ENCODE measurements at regions not wholly inside any gene's neighbourhood (a gene's known extent, or its start where the extent isn't known, plus 50 kb on each side); places are given as distances from the start of the nearest gene placed in this dataset.
"Not testable (repeated sequence)": the region's sequence is repeated elsewhere in the genome, so short reads cannot be mapped to it uniquely, and the experiment has no call there.

- not testable (repeated sequence) for H3K27me3 Mint-ChIP-seq; DNase-seq (ENCODE audit: low spot score in 2 of 2)
Observed at GRCh38 chr1:53182-53581, 398.3 kb downstream of the OR4F29 start.

GRCh38 chr1:41965-42466 is 409.5 kb downstream of the OR4F29 start:
- H3K9me3 Mint-ChIP-seq; ATAC-seq (ENCODE audit: low read depth); H3K4me1 Mint-ChIP-seq; H3K36me3 Mint-ChIP-seq; H3K4me3 Mint-ChIP-seq; H3K27ac Mint-ChIP-seq; DNase-seq (ENCODE audit: low spot score in 2 of 2); H3K27me3 Mint-ChIP-seq: not testable (repeated sequence)

More at GRCh38 chr1:53182-53581, 398.3 kb downstream of the OR4F29 start:
- not testable (repeated sequence) for H3K4me3 Mint-ChIP-seq; H3K4me1 Mint-ChIP-seq; H3K27ac Mint-ChIP-seq; ATAC-seq (ENCODE audit: low read depth); H3K9me3 Mint-ChIP-seq; H3K36me3 Mint-ChIP-seq

GRCh38 chr1:41197-41596 is 410.3 kb downstream of the OR4F29 start:
- H3K27ac Mint-ChIP-seq; H3K36me3 Mint-ChIP-seq; ATAC-seq (ENCODE audit: low read depth); H3K27me3 Mint-ChIP-seq; H3K4me3 Mint-ChIP-seq; H3K4me1 Mint-ChIP-seq; DNase-seq (ENCODE audit: low spot score in 2 of 2); H3K9me3 Mint-ChIP-seq: not testable (repeated sequence)

- H3K36me3 Mint-ChIP-seq; H3K4me3 Mint-ChIP-seq; H3K27ac Mint-ChIP-seq; ATAC-seq (ENCODE audit: low read depth); H3K4me1 Mint-ChIP-seq; H3K9me3 Mint-ChIP-seq; H3K27me3 Mint-ChIP-seq: not testable (repeated sequence)
- DNase-seq (ENCODE audit: low spot score in 2 of 2), result peak in 1 of 2 donors; percentile 11
Observed at GRCh38 chr1:29183-29582, 422.3 kb downstream of the OR4F29 start.

- ATAC-seq (ENCODE audit: low read depth); H3K4me1 Mint-ChIP-seq; H3K27me3 Mint-ChIP-seq; H3K36me3 Mint-ChIP-seq; H3K4me3 Mint-ChIP-seq; H3K9me3 Mint-ChIP-seq; H3K27ac Mint-ChIP-seq: not testable (repeated sequence)
- peak in 1 of 2 donors; percentile 11 for DNase-seq (ENCODE audit: low spot score in 2 of 2)
Observed at GRCh38 chr1:17298-17697, 434.2 kb downstream of the OR4F29 start.

- H3K27me3 Mint-ChIP-seq; ATAC-seq (ENCODE audit: low read depth); H3K9me3 Mint-ChIP-seq; H3K36me3 Mint-ChIP-seq; H3K4me1 Mint-ChIP-seq; H3K27ac Mint-ChIP-seq; H3K4me3 Mint-ChIP-seq: not testable (repeated sequence)
- peak in 1 of 2 donors; percentile 9 for DNase-seq (ENCODE audit: low spot score in 2 of 2)
Observed at GRCh38 chr1:16025-16424, 435.5 kb downstream of the OR4F29 start.

- not testable (repeated sequence) for H3K36me3 Mint-ChIP-seq, H3K9me3 Mint-ChIP-seq
- ATAC-seq (ENCODE audit: low read depth), result peak; percentile 53
Observed at GRCh38 chr1:9941-10717, 441.3 kb downstream of the OR4F29 start.

More at GRCh38 chr1:9941-10717, 441.3 kb downstream of the OR4F29 start:
- H3K4me1 Mint-ChIP-seq, H3K27me3 Mint-ChIP-seq, H3K27ac Mint-ChIP-seq, H3K4me3 Mint-ChIP-seq: not testable (repeated sequence)
- DNase-seq (ENCODE audit: low spot score in 2 of 2), result peak; percentile 56 to 62

All from memory B cell (primary cell).